ENCODE measurements at regions not wholly inside any gene's neighbourhood (a gene's known extent, or its start where the extent isn't known, plus 50 kb on each side); places are given as distances from the start of the nearest gene placed in this dataset.

GRCh38 chr5:56567278-56567677 is 248.1 kb upstream of the MAP3K1 start:
- POLR2A ChIA-PET, result no interaction called here
- CTCF ChIA-PET, result interaction anchor here (1.1 to 1.7 kb wide), 2 partner anchors 18 to 22 kb away, joined by 3 to 4 read pairs; no protein-coding TSS in a partner anchor
- no peak for DNase-seq (ENCODE audit: extremely low spot score)
- TF ChIP-seq, protein P1, sequence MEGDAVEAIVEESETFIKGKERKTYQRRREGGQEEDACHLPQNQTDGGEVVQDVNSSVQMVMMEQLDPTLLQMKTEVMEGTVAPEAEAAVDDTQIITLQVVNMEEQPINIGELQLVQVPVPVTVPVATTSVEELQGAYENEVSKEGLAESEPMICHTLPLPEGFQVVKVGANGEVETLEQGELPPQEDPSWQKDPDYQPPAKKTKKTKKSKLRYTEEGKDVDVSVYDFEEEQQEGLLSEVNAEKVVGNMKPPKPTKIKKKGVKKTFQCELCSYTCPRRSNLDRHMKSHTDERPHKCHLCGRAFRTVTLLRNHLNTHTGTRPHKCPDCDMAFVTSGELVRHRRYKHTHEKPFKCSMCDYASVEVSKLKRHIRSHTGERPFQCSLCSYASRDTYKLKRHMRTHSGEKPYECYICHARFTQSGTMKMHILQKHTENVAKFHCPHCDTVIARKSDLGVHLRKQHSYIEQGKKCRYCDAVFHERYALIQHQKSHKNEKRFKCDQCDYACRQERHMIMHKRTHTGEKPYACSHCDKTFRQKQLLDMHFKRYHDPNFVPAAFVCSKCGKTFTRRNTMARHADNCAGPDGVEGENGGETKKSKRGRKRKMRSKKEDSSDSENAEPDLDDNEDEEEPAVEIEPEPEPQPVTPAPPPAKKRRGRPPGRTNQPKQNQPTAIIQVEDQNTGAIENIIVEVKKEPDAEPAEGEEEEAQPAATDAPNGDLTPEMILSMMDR (IDR thresholded peaks at IDR 0.05; ENCODE audit: control extremely low read depth, extremely low read depth, low read depth, missing control alignments), result no peak

GRCh38 chr5:56566374-56567249 is 248.7 kb upstream of the MAP3K1 start:
- ChIA-PET CTCF (interaction anchor here (0.7 to 1.7 kb wide), 4 partner anchors 9 to 157 kb away, joined by 3 to 4 read pairs (median 4); no protein-coding TSS in a partner anchor), POLR2A (no interaction called here)
- TF ChIP-seq, protein P1 (IDR thresholded peaks at IDR 0.05; ENCODE audit: control extremely low read depth, extremely low read depth, low read depth, missing control alignments), result no peak
- DNase-seq (ENCODE audit: extremely low spot score), result no peak

DNA sequence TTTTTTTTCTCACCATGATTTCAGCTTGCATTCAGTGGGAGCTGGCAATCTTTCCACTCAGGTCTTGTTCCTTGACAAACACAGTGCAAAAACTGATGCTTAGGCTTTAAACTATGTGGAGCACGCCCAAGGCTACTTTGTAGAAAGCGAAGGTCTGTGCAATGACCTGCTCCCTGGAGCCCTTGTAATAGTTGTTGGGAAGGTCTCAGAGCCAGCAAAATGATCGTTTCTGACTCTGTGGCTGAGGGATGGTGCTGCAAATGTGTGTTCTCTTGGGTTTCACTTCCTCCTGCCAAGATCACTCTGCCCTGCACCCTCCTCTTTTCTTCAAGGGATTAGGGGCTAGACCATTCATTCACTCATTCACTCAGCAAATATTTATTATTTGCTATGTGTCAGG is 249.7 kb upstream of the MAP3K1 start:
- peak; percentile 28 for DNase-seq (ENCODE audit: extremely low spot score)
- CTCF ChIA-PET, result interaction anchor here (1.1 to 1.2 kb wide), 3 partner anchors 13 to 156 kb away, joined by 3 to 5 read pairs (median 3); no protein-coding TSS in a partner anchor
- TF ChIP-seq, protein P1 (IDR thresholded peaks at IDR 0.05; ENCODE audit: control extremely low read depth, extremely low read depth, low read depth, missing control alignments), result no peak
- POLR2A ChIA-PET, result no interaction called here

DNA sequence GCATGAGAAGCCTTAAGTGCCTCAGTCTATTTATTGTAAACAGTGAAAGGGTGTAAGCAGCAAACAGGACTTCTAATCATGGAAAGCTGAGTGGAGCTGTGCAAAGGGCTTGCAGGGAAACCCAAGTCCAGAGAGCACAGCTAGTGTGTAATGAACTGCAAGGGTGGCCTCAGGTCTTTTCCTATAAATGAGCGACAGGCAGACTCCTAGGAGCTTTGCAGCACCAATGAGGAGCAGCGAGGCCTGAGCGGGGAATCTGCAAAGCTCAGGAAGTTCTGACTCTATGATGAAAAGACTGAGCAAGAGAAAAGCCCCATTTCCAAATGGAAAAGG is 250.1 kb upstream of the MAP3K1 start:
- TF ChIP-seq, protein P1 (IDR thresholded peaks at IDR 0.05; ENCODE audit: control extremely low read depth, extremely low read depth, low read depth, missing control alignments), result no peak
- POLR2A ChIA-PET, result no interaction called here
- DNase-seq (ENCODE audit: extremely low spot score), result no peak
- CTCF ChIA-PET, result interaction anchor here (1.1 to 1.2 kb wide), 3 partner anchors 12 to 125 kb away, joined by 3 to 5 read pairs (median 4); no protein-coding TSS in a partner anchor

GRCh38 chr5:56564541-56565282 is 250.6 kb upstream of the MAP3K1 start:
- ChIA-PET POLR2A (no interaction called here), CTCF (interaction anchor here (1.1 to 2.0 kb wide), 5 partner anchors 11 to 126 kb away, joined by 3 to 6 read pairs (median 4); no protein-coding TSS in a partner anchor)
- no peak for DNase-seq (ENCODE audit: extremely low spot score)
- TF ChIP-seq, protein P1 (IDR thresholded peaks at IDR 0.05; ENCODE audit: control extremely low read depth, extremely low read depth, low read depth, missing control alignments), result no peak

DNA sequence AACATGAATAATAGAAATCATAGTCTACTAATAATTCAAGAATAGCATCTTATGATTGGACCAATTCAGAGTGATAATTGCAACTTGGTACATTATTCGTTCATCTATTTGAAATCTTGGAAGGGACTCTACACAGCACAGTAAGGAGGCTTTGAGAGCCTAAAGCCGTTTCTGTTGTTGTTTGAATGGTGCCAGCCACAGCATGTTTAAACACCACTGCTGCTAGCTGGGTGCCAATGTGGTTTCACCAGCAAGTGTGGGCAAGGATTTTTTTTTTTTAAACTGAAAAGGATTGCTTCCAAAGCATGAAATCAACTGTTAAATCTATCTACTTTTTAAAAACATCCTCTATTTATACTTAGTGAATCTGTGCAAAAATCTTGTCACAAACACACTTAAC is 253.9 kb upstream of the MAP3K1 start:
- TF ChIP-seq, protein P1 (IDR thresholded peaks at IDR 0.05; ENCODE audit: control extremely low read depth, extremely low read depth, low read depth, missing control alignments), result no peak
- ChIA-PET CTCF (interaction anchor here (1.1 to 1.2 kb wide), 2 partner anchors 9 to 28 kb away, joined by 3 to 4 read pairs; no protein-coding TSS in a partner anchor), POLR2A (no interaction called here)
- no peak for DNase-seq (ENCODE audit: extremely low spot score)

Data from GM10248 (cell line).